Neural cell (in vitro differentiated cells): ENCODE measurements at regions not wholly inside any gene's neighbourhood (a gene's known extent, or its start where the extent isn't known, plus 50 kb on each side); places are given as distances from the start of the nearest gene placed in this dataset.

Source experiments
- CTCF ChIP-seq: fragments of 450-650 bp; IDR thresholded peaks from 2 replicates; pipeline ENCODE4 v1.5.1; 2014; ENCODE audit warnings: antibody characterized with exemption, mild to moderate bottlenecking, moderate library complexity; ENCODE audit not compliant: poor library complexity, severe bottlenecking
- EP300 ChIP-seq: fragments of 450-650 bp; conservative IDR thresholded peaks from 2 replicates; pipeline ENCODE4 v1.6.1; 2014; ENCODE audit warnings: antibody characterized with exemption, mild to moderate bottlenecking, moderate library complexity; ENCODE audit not compliant: poor library complexity, severe bottlenecking
- RAD21 ChIP-seq: fragments of 450-650 bp; conservative IDR thresholded peaks from 2 replicates; pipeline ENCODE4 v1.6.1; 2014; ENCODE audit warnings: antibody characterized with exemption, mild to moderate bottlenecking, moderate library complexity
- TAF1 ChIP-seq: IDR thresholded peaks from 2 replicates; pipeline ENCODE4 v1.6.1; 2012; ENCODE audit warnings: low read depth

DNA sequence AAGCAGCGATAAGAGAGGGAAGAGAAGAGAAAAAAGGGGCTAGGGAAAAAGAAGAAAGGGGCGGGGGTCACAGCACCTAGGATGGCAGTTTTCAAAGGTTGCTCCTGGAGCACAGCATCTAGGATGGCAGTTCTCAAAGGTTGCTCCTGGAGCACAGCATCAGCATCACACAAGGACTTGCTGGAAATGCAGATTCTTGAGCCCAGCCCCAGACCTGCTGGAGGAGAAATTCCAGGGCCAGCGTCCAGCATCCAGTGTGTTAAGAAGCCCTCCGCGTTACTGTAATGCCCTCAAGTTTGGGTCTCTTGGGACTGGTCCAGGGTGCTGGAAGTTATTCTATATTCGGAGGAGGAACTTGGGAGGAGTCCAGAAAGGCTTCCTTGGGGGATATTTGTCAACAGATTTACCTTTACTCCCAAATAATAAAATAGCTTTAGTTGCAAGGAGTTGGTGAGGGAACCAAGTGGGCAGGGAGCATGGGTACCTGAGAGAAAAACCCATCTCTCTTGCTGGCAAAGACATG is 519.4 kb downstream of the SHQ1 start:
- TF ChIP-seq CTCF (no peak), TAF1 (no peak), RAD21 (no peak), EP300 (no peak)
